CD4-positive, alpha-beta T cell treated with Interleukin-1 beta for 1 hour (primary cell): ENCODE measurements at regions not wholly inside any gene's neighbourhood (a gene's known extent, or its start where the extent isn't known, plus 50 kb on each side); places are given as distances from the start of the nearest gene placed in this dataset.

Experiments used
- DNase-seq, 2 donors: peaks; one replicate each; pipeline ENCODE4 v3.0.0-alpha.2; 2020 to 2022

- DNase-seq = no peak
These were observed 224.0 kb upstream of the SMARCA2 start for GRCh38 chr9:1791191-1791590.

- DNase-seq = no peak
These were observed 220.4 kb upstream of the SMARCA2 start for GRCh38 chr9:1794547-1795270.

- DNase-seq = no peak
These were observed 210.8 kb upstream of the SMARCA2 start for GRCh38 chr9:1804128-1804865.

DNA sequence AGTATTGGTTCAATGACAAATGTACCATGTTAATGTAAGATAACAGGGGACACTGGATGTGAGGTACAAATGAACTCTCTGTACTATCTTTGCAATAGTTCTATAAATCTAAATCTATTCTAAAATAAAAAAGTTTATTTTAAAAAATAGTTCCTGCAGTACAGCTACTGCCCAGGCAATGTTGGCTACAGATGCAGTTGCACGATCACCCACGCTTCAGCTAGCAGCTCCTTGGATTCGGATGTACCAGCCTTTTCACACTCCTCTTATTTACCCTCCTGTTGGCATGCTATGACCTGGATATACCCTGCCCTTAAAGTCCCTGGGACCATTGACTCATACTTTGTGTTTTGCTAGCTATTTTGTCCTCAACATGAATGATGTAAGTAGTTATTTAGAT lies 185.4 kb upstream of the SMARCA2 start:
- no peak for DNase-seq

DNA sequence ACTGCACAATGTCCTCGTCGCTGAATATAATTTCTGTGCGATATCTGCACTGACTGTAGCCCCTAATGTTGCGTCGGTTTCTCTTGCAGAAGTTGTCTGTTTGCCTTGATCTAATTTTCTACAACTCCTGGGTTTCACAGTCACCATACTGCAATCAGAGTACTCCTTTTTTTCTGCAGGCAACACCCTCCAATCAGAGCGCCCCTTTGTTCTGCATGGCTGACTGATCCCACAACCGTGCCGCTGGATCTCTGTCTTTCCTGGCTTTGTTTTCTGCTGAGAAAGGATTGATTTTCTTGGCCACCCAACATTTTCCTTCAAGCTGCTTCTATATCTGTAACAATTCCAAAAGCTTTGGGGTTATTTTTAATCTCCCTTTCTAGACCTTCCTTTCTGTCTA lies 182.2 kb upstream of the SMARCA2 start:
- DNase-seq = no peak

DNA sequence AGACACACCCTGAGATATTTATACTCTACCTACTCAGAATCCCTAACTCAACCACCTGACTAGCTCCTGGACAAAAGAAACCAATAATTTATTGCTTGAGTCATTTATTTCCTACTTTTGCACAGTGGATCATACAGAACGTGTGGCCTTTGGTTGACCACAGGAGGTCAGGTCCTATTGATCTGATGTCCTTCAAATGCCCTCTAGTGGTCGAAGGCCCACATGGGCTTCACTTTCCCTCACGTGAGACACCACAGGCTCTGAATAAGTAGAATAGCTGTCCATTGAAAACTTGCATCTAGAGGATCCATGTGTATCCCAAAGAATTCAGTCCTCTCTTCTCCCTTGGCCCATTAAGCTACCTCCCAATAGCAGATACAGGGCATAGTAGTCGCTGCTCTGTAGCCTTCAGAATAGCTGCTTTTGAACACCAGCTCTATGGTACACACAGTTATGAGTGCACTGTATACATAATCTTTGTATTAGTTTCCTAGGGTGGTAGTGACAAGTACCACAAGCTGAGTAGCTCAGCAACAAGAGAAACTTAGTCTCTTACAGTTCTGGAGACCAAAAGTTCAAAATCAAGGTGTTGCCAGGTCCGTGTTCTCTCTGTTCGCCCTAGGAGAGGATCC lies 177.6 kb upstream of the SMARCA2 start:
- peak in 1 of 2 donors; percentile 0 for DNase-seq

- DNase-seq = no peak
These were observed 175.2 kb upstream of the SMARCA2 start for GRCh38 chr9:1839909-1840308.

DNA sequence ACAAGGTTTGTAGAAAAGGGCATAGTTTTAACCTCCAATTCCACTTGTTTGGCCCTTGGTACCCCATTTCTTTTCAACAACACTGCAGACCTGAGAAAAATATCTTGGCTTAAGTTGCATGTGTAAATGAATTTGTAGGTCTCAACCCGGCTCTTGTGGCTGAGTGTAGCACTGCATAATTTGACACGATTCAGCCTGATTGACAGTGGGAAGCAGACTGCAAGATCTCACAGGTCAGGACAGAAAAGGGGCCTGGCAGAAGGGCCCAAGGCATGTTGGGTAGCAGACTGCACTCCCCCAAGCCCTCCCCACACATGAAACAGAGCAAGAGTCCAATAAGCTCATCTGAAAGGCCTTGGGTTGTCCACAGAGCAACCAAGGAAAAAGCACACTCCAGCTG lies 169.7 kb upstream of the SMARCA2 start:
- no peak for DNase-seq

GRCh38 chr9:1855726-1856125 lies 159.4 kb upstream of the SMARCA2 start:
- no peak for DNase-seq

- no peak for DNase-seq
These were observed 157.3 kb upstream of the SMARCA2 start for GRCh38 chr9:1857808-1858207.

GRCh38 chr9:1869843-1870242 lies 145.3 kb upstream of the SMARCA2 start:
- peak; percentile 3 to 24 for DNase-seq

- no peak for DNase-seq
These were observed 144.2 kb upstream of the SMARCA2 start for GRCh38 chr9:1870915-1871314.

GRCh38 chr9:1871626-1872419 lies 143.3 kb upstream of the SMARCA2 start:
- peak in 1 of 2 donors; percentile 2 for DNase-seq

GRCh38 chr9:1875251-1875851 lies 139.8 kb upstream of the SMARCA2 start:
- DNase-seq = no peak

DNA sequence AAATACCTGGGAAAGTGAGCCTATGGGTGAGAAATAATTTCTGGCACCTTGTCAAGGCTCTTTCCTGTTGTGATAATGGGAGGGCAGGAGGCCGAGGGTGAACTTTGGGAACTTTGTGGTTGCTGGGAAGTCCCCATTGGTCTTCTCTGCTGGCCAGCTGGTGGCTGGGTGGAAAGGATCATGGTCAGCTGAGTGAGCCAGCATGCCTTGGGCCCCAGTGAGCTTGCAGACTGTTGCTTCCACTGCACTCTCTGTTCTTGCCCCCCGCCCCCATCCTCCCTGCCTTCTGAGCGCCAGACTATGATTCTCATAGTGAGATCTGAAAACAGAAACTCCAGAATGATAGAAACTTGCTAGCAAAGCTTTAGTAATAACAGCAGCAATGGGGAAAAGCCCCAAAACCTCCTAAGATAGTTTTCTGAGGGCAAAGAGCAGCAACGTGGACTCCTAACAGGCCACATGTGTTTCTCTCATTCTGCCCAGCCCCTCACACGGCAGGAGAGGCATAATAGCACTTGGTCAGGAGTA lies 139.2 kb upstream of the SMARCA2 start:
- DNase-seq = no peak

- no peak for DNase-seq
These were observed 138.2 kb upstream of the SMARCA2 start for GRCh38 chr9:1876891-1877496.

GRCh38 chr9:1877951-1878350 lies 137.2 kb upstream of the SMARCA2 start:
- no peak for DNase-seq

- DNase-seq = no peak
These were observed 136.3 kb upstream of the SMARCA2 start for GRCh38 chr9:1878811-1879210.

GRCh38 chr9:1879501-1879900 lies 135.6 kb upstream of the SMARCA2 start:
- no peak for DNase-seq

GRCh38 chr9:1880038-1880565 lies 135.0 kb upstream of the SMARCA2 start:
- DNase-seq = no peak

DNA sequence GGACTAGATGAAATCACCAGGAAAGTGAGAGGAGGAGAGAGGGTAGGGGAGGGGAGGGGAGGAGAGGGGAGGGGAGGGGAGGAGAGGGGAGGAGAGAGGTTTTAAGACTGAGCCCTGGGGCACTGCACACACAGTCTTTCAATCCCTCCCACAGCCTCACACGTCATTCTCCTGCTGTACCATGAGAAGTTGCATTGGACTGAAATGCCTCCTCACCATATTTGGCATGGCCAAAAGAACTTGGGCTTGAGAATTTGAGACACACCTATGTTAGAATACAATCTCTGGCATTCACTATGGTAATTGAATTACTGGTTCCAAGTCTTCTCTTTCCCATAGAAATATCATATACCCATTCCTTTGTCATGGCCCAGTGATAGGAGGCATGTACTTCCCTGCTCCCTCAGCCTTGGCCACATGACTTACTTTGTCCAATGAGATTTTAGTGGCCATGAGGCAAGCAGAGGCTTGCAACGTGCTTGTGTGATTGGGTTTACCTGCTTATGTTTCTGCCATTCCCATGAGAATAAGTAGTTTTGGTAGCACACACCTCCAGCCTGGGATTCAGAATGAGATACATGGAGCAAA lies 133.3 kb upstream of the SMARCA2 start:
- no peak for DNase-seq
